Calu3 (cell line): ENCODE measurements at regions not wholly inside any gene's neighbourhood (a gene's known extent, or its start where the extent isn't known, plus 50 kb on each side); places are given as distances from the start of the nearest gene placed in this dataset.

ENCODE experiments used
- BruUV-seq: library from RNA; stranded (reverse); fragments of 400-500 nt; replicated peaks from 2 replicates; lab custom pipeline; 2021; lab: Mats Ljungman, UMichigan
- CTCF ChIA-PET: fragments of 300-600 bp; sonication (Branson Sonifier 250); formaldehyde crosslinking; loops from one replicate; lab custom pipeline; 2022; ENCODE audit warnings: antibody characterized with exemption; lab: Charles Lee
- DNase-seq: peaks from one replicate; pipeline ENCODE4 v3.0.0; 2022
- H3K27ac Mint-ChIP-seq: one replicate; pipeline ENCODE4 v1.8.0; 2022; ENCODE audit warnings: mixed read lengths; ENCODE audit not compliant: unreplicated experiment
- H3K27me3 Mint-ChIP-seq: one replicate; pipeline ENCODE4 v1.8.0; 2022; ENCODE audit warnings: mixed read lengths; ENCODE audit not compliant: unreplicated experiment
- H3K36me3 Mint-ChIP-seq: one replicate; pipeline ENCODE4 v1.8.0; 2022; ENCODE audit warnings: mild to moderate bottlenecking, moderate library complexity, mixed read lengths; ENCODE audit not compliant: insufficient read depth, unreplicated experiment
- H3K4me1 Mint-ChIP-seq: one replicate; pipeline ENCODE4 v1.8.0; 2022; ENCODE audit warnings: mild to moderate bottlenecking, low read depth, mixed read lengths; ENCODE audit not compliant: unreplicated experiment
- H3K4me3 Mint-ChIP-seq: one replicate; pipeline ENCODE4 v1.8.0; 2022; ENCODE audit warnings: mild to moderate bottlenecking, low read depth, moderate library complexity, mixed read lengths; ENCODE audit not compliant: unreplicated experiment
- H3K9me3 Mint-ChIP-seq: one replicate; pipeline ENCODE4 v1.8.0; 2022; ENCODE audit warnings: low read depth, mixed read lengths; ENCODE audit not compliant: unreplicated experiment
- intact Hi-C: fragments of 100-400 bp; cut with micrococcal nuclease; formaldehyde crosslinking; loops from one replicate; pipeline ENCODE4 v1.10.0; 2022; ENCODE audit not compliant: unreplicated experiment
- TF ChIP-seq, protein P1 (sequence below): fragments of 200-600 bp; IDR thresholded peaks from one replicate; pipeline ENCODE4 v1.8.0; 2022; ENCODE audit warnings: antibody characterized with exemption; ENCODE audit not compliant: unreplicated experiment

- no peaks in the 10 kb centered on the region for H3K36me3 Mint-ChIP-seq
- no peak for DNase-seq
- peaks cover 57% of the 10 kb centered on the region for H3K27me3 Mint-ChIP-seq
- no peak overlapping the region for H3K27ac Mint-ChIP-seq
- intact Hi-C loops, result no loop called here
- TF ChIP-seq, protein P1, sequence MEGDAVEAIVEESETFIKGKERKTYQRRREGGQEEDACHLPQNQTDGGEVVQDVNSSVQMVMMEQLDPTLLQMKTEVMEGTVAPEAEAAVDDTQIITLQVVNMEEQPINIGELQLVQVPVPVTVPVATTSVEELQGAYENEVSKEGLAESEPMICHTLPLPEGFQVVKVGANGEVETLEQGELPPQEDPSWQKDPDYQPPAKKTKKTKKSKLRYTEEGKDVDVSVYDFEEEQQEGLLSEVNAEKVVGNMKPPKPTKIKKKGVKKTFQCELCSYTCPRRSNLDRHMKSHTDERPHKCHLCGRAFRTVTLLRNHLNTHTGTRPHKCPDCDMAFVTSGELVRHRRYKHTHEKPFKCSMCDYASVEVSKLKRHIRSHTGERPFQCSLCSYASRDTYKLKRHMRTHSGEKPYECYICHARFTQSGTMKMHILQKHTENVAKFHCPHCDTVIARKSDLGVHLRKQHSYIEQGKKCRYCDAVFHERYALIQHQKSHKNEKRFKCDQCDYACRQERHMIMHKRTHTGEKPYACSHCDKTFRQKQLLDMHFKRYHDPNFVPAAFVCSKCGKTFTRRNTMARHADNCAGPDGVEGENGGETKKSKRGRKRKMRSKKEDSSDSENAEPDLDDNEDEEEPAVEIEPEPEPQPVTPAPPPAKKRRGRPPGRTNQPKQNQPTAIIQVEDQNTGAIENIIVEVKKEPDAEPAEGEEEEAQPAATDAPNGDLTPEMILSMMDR, result no peak
- H3K4me1 Mint-ChIP-seq, result no peaks in the 10 kb centered on the region
- CTCF ChIA-PET, result no interaction called here
- no peak overlapping the region for H3K4me3 Mint-ChIP-seq
- no TSS peak for BruUV-seq
- no peaks in the 10 kb centered on the region for H3K9me3 Mint-ChIP-seq
These were observed 283.4 kb downstream of the GADD45G start for GRCh38 chr9:89888233-89888632.

DNA sequence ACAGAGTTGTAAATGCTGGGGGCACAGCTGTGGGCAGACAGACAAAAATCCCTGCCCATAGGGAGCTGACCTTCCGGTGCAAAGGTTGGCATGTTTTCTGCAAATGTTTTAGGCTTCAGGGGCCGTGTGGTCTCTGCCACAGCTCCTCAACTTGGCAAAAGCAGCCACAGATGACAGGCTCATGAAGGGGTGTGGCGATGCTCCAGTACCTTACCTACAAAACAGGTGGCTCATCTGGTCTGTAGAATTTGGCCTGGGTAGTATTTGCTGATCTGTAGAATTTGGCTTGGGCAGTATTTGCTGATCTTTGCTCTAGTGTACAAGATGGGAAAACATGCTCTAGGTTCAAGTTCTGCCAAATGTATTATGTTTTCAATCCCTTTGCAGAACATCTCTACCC lies 283.9 kb downstream of the GADD45G start:
- no peak for DNase-seq
- Mint-ChIP-seq H3K27ac (no peak overlapping the region), H3K27me3 (peaks cover 62% of the 10 kb centered on the region), H3K4me1 (no peaks in the 10 kb centered on the region), H3K9me3 (no peaks in the 10 kb centered on the region), H3K36me3 (no peaks in the 10 kb centered on the region), H3K4me3 (no peak overlapping the region)
- BruUV-seq, result no TSS peak
- CTCF ChIA-PET, result no interaction called here
- intact Hi-C loops, result no loop called here
- TF ChIP-seq, protein P1, result no peak

DNA sequence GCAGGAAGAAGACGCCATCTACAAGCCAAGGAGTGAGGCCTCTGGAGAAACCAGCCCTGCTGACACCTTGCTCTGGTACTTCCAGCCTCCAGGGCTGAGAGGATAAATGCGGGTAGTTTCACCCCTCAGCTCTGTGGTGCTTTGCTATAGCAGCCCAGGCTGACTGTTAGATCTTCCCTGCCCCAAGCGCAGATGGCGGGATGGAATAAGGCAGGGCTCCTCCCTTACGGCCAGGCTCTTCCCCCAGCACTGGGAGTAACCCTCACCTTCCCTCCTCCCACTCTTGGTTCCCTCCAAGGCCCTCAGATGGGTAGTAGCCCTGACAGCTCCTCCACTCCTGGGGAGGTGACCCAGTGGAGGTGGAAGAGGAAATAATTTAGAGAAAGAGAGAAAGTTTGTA lies 285.1 kb downstream of the GADD45G start:
- H3K36me3 Mint-ChIP-seq, result no peaks in the 10 kb centered on the region
- BruUV-seq, result no TSS peak
- no peak for DNase-seq
- no peaks in the 10 kb centered on the region for H3K4me1 Mint-ChIP-seq
- no peak overlapping the region for H3K27ac Mint-ChIP-seq
- no peak overlapping the region for H3K4me3 Mint-ChIP-seq
- CTCF ChIA-PET, result no interaction called here
- peaks cover 58% of the 10 kb centered on the region for H3K27me3 Mint-ChIP-seq
- H3K9me3 Mint-ChIP-seq, result no peaks in the 10 kb centered on the region
- TF ChIP-seq, protein P1, result no peak
- intact Hi-C loops, result no loop called here

- CTCF ChIA-PET, result interaction anchor here (0.7 kb wide), 1 partner anchor 29 kb away, joined by 3 read pairs; no protein-coding TSS in a partner anchor
- TF ChIP-seq, protein P1, result no peak
- Mint-ChIP-seq H3K4me3 (no peak overlapping the region), H3K36me3 (no peaks in the 10 kb centered on the region), H3K9me3 (no peaks in the 10 kb centered on the region), H3K4me1 (no peaks in the 10 kb centered on the region), H3K27ac (no peak overlapping the region), H3K27me3 (peaks cover 55% of the 10 kb centered on the region)
- BruUV-seq, result no TSS peak
- DNase-seq, result no peak
- intact Hi-C loops, result no loop called here
These were observed 285.6 kb downstream of the GADD45G start for GRCh38 chr9:89890326-89890980.
